NCI-H128 (cell line): ENCODE measurements at regions not wholly inside any gene's neighbourhood (a gene's known extent, or its start where the extent isn't known, plus 50 kb on each side); places are given as distances from the start of the nearest gene placed in this dataset.
"Not testable (repeated sequence)": the region's sequence is repeated elsewhere in the genome, so short reads cannot be mapped to it uniquely, and the experiment has no call there.

Experiments
- DNase-seq: peaks from one replicate; lab custom pipeline; 2025; ENCODE audit not compliant: unreplicated experiment; lab: John Stamatoyannopoulos, UW

DNA sequence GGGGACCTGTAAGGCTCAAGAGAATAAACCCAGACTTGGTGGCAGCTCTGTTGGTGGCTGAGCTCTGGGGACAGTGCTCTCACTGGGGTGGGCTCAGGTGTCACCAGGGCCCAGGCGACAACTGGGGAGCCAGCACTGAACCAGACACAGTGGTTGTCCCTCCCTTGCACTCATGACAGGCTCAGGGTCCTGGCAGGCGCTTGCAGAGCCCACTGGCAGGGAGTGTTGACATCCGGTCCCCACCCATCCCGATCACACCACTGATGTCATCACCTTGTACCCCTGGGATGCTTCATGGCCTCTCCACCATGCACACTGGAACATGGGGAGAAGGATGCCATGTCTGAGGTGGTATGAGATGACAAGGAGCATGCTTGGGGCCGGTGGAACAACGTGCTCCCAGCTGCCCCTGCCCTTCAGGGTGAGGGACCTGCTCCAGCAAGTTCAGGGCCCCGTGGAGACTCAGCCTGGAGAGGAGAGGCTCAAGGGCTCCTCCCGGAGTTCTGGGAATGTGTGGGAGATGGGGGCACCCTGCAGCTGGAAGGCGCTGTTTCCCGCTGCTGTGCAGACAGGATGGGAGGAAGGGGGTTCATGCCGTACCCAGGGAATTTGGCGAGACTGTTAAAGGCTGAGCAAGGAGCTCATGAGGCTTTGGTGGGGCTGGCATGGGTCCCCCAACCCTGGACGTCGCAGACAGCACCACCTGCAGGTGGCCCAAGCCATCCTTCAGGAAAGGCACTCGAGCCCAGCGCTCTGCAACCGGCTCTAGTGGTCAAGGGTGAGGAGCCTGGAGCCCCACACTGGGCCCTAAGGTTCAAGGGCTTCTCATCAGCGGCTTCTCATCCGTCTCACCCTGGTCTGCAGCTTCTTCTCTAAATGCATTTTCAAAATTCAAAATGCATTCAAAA lies 141.1 kb upstream of the ZNF469 start:
- DNase-seq = not testable (repeated sequence)

DNA sequence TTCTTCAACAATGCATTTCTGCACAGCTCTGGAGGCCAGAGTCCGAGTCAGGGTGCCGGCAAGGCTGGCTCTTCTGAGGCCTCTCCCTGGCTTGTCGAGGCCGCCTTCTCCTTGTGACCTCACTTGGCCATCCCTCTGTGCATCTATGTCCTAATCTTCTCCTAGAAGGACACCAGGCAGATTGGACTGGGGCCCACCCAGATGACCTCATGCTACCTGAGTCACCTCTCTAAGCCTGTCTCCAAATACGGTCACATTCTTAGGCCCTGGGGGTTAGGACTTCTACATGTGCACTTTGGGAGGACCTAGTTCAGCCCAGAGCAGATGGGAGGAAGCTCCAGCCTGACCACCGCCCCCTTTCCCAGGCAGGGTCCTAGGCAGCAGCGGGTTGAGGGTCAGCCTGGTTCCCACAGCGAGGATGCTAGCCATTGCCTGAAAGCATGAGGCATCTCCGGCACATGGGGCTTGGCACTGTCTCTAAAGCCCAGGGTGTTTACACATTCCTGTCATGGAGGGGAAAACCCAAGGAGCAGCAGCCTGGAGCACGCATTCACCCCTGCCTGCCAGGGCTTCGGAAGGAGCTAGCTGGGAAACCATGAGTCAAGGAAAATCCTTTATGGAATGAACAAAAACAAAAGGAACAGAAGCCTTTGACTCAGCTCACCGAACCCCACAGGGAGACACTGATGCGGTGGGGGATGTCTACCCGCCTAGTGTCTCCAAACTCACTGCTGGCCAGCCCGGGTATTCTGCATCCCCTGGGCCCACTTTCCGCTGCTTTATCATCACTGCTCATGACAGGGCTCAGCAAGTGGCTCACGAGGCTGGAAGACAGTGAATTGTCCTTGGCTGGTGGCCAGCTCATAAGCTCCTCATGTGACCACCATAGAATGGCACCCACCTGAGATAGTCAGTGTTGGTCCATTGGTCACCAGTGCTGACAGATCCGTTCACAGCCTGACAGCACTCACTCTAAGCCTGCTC lies 140.2 kb upstream of the ZNF469 start:
- not testable (repeated sequence) for DNase-seq

DNA sequence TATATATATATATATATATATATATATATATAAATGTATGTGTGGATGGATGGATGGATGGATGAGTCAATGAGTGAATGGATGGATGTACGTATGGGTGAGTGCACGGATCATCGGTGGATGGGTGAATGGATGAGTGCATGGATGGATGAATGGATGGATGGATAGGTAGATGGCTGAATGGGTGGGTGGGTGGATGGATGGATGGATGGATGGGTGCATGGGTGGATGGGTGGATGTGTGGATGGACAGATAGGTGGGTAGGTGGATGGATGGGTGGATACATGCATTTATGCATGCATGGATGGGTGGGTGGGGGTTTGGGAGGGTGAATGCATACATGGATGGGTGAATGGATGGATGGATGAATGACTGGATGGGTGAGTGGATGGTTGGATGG lies 138.8 kb upstream of the ZNF469 start:
- not testable (repeated sequence) for DNase-seq

DNA sequence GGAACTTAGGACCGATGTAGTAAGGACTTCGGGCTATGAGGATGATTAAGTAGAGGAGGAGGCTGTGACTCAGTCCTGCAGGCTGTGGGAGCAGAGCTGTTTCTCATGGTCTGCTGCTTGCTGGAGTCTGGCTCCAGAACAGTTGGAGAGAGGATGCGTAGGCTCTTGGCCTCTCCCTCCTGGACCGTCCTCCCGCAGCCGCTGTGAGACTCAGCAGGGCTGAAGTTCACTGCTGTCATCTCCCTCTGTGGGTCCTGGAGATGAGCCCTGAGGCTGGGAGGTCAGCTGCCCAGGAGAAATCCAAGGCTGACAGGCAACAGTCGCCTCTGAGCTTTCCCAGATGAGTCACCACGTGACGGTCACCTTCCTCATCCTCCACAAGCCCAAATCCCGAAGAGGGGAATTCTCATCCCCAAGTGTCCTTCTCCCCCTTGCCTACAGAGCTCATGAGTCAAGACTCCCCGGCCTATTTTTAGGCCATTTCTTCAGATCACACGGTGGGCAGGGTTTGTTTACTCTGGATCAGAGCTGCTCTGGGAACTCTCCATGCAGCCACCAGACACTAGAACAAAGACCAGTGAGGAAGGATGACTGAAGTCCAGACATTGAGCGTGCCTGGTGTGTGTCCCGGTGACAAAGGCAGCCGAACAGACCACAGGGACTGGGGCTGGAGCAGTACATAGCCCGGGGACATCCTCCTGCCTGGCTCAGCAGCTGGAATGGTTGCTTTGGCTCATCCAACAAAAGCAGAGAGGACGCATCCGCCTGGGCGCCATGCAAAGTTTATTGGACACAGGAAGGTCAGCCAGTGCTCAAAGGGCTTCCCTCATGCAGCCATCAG lies 137.3 kb upstream of the ZNF469 start:
- DNase-seq = not testable (repeated sequence)

DNA sequence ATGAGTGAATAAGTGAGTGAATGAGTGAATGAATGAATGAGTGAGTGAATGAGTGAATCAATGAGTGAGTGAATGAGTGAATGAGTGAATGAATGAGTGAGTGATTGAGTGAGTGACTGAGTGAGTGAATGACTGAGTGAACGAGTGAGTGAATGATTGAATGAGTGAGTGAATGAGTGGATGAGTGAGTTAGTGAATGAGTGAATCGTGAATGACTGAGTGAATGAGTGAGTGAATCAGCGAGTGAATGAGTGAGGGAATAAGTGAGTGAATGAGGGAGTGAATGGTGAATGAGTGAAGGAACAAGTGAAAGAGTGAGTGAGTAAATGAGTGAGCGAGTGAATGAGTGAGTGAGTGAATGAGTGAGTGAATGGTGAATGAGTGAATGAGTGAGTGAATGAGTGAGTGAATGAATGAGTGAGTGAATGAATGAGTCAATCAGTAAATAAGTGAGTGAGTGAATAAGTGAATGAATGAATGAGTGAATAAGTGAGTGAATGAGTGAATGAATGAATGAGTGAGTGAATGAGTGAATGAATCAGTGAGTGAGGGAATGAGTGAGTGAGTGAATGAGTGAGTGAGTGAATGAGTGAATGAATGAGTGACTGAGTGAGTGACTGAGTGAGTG lies 135.7 kb upstream of the ZNF469 start:
- not testable (repeated sequence) for DNase-seq

DNA sequence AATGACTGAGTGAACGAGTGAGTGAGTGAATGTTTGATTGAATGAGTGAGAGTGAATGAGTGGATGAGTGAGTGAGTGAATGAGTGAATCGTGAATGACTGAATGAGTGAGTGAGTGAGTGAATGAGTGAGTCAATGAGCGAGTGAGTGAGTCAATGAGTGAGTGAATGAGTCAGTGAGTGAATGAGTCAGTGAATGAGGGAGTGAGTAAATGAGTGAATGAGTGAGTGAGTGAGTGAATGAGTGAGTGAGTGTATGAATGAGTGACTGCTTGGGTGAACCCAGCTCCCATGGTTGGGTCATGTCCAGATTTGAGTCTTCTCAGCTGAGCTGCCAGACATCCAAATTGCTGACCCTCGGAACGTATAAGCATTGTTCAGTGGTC lies 135.2 kb upstream of the ZNF469 start:
- not testable (repeated sequence) for DNase-seq

DNA sequence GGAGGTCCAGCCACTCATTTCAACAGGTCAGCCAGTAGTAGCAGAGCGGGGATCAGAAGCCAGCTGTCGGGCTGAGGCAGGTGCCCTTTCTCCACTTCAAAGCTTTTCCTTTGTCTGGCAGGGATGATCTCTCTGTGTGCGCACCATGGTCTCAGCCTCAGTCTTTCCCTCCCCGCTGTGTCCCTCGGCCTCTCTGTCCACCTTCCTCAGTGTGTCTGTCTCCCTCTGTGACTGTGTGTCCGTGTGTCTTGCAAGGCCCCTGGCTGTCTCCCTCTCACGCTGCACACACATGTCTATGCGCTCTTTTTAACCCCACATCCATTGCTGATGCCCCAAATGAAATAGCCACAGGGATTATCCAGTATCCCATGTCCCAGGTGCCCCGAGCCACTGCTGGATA lies 134.0 kb upstream of the ZNF469 start:
- DNase-seq = not testable (repeated sequence)

DNA sequence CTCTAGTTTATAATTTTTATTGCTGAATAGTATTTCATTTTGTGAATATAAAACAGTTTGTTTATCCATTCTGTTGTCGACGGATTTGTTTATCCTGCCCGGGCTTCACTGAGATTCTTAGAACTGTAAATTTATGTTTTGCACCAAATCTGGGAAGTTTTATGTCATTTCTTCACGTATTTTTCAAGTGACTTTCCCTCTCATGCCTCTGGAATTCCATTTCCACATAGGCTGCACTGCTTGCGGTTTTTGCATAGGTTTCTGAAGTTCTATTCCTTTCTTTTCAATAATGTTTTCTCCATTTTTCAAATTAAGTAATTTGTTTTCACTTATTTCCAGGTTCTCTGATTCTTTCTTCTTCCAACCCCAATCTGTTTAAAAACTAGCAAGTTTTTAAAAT lies 132.4 kb upstream of the ZNF469 start:
- DNase-seq = not testable (repeated sequence)

DNA sequence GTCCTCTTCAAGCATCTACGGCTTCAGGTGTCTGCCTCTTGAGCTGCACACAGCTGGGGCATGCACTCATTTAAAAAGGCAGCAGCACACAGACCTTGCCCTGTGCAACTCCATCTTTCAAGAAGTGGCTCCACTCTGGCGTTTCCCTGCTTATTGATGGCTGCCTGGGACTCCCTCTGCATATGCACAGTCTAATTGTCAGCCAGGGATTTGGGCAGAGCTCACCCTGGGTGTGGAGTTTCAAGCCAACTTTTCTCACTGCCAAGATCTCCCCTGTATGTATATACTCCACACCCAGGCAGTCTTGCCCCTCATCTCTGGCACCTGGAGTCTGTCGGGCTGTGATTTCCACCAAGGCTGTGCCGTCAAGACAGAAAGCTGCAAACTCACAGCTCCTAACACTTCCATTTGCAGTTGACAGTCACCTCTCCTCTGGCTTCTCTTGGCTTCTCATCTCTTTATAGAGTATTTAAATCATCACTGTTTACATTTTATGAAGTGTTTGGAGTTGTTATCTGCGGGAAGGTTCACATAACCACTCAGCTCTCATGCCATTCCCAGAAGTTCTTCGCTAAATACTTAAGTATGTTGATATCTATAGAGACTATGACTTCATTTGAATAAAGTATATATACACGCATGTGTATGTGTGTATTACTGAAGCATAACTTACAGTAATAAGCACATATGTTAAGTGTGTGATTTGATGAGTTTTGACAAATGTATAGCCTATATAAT lies 130.5 kb upstream of the ZNF469 start:
- not testable (repeated sequence) for DNase-seq

DNA sequence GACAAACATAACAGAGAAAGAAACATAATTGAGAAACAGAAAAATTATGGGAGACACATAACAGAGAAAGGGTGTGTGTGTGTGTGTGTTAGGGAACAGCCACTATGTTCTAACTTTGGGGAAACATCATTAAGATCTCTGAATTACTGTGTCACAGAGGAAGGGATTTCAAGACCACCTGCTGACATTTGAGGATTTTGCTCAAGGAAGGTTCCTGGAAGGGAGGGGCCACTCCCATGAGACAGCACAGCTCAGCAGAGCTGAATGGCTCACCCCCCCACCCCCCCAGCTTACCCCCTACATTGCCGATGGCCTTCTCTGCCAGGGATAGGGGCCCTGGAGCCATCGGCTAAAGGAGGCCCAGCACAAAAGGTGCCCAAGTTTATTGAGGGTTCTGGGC lies 124.6 kb upstream of the ZNF469 start:
- not testable (repeated sequence) for DNase-seq

DNA sequence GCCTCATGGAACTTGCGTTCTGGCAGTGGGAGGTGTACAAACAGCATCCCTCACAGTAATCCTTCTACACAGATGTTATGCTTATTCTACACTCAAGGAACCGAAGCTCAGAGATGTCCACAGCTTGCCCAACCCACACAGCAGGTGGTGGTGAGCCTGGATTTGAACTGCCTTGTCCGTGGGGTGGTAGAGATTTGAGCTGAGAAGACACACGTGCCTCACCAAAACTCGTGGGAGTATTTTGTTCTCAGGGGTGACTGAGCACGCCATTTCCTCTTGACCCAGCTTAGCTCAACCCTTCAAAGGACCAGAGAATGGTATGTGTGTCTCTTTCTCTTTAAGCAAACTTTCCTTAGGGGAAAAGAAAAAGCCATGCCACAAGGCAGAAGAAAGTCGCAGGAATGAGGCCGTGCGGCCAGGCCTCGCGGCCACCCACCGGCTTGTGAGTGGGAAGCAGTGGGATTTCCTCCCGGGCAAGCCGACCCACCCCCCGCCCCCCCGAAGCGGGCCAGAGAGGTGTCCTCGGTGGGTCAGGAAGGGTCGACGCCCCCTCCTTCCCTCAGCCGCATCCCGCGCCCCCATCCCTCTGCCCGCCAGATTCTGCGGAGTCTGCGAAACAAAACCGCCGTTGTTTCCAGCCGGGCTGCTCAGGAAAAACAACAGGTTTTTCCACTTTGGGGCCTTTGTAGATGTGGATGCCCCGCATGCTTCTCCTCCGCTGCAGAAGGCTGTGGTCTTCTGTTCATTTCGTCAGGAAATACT lies 123.8 kb upstream of the ZNF469 start:
- DNase-seq = not testable (repeated sequence)

DNA sequence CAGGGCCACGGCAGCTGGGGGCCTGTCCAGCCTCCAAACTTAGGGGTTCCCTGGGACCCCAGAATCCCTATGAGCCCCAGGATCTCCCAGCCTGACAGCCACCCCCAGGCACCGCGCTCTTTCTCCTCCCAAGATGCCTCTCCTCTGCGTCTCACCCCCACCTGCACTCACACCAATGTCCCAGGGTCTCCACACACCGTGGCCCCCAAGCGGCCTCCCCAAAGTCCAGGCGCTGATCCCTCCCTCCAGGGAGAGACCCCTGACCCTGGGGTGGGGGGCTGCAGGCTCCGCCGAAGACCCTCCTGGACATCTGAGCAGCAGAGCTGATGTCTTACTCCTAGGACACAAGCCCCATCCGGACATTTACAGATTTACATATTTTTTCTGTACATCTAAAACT lies 123.2 kb upstream of the ZNF469 start:
- DNase-seq = not testable (repeated sequence)

DNA sequence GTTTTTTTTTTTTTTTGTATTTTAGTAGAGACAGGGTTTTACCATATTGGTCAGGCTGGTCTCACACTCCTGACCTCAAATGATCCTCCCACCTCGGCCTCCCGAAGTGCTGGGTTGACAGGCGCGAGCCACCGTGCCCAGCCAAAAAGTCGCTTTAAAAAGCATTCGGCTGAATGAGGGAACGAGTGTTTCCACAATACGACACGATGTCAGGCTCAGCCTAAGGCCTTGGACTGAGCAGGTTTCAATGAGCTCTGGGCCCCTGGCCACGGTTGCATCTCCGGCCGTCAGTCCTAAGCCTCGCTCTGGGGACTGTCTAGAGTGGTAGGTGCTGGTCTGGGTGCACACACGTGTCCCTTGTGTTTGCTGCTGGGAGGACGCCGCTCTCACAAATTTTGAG lies 122.6 kb upstream of the ZNF469 start:
- DNase-seq = not testable (repeated sequence)

DNA sequence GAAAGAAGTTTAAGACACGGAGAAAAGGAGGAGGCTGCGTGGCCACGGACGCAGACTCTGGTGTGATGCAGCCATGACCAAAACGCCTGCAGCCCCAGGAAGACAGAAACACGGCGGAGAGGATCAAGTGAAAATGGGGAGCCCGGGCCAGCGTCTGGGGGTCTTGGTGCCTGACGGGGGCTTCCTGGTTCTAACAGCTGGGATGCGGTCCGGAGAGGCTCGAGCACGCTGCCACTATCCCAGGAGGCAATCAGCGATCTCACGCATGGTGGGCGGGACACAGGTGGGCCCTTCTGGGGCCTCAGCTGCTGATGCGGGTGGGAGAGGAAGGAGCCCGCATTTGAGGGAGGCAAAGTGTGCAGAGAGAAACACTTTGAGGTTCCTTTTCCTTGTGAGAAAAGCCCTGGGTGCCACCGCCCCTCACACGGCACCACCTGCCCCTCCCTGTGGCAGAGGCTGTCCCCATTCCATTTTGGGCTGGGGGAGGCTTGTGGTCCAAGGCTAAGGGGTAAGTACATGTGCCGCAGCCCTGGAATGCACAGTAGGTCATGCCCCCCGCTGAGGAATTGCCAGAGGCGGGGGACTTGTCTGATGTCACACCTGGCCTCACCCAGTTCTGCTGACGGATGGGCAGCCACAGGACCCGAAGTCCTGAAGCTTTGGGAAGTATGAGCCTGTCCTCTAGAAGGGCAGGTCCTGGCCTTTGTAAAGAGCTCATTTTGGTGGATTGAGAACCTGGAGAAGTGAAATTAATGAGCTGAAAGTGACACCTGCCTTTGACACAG lies 121.7 kb upstream of the ZNF469 start:
- not testable (repeated sequence) for DNase-seq

DNA sequence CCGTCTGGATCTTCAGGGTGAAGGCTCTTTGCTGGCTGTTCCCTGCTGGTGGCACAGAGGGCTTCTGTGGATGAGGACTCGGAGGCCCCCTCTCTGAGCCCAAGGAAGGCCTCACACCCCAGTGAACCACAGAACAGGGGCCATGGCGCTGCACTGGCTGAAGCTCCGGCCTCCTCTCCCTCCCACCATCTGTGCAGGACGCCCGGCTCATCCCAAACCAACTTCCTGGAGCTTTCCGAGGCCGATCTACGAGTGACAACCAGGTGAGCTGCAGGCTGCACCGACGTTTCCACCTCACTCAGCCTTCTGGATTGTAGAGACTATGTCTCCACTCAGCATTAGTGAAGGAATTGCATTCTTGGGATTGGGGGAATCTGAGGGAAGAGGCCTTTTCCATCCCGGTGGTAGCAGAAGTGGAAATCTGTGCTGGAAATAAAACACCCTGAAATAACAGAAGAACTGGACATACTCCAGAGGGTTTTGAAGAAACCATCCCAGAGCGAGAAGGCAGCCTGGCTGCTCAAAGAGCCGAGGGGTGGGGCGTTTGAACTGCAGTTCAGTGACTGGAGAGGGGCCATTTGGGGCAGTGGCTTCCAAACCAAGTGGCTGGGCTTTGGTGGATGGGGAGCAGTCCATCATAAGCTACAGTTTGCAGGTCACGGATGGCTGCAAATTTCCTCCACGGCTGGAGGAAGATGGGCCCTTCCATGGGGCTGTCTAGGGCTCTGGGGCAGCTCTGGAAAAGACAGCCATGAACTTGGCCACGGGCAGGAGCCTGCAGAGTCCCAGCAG lies 120.7 kb upstream of the ZNF469 start:
- not testable (repeated sequence) for DNase-seq

DNA sequence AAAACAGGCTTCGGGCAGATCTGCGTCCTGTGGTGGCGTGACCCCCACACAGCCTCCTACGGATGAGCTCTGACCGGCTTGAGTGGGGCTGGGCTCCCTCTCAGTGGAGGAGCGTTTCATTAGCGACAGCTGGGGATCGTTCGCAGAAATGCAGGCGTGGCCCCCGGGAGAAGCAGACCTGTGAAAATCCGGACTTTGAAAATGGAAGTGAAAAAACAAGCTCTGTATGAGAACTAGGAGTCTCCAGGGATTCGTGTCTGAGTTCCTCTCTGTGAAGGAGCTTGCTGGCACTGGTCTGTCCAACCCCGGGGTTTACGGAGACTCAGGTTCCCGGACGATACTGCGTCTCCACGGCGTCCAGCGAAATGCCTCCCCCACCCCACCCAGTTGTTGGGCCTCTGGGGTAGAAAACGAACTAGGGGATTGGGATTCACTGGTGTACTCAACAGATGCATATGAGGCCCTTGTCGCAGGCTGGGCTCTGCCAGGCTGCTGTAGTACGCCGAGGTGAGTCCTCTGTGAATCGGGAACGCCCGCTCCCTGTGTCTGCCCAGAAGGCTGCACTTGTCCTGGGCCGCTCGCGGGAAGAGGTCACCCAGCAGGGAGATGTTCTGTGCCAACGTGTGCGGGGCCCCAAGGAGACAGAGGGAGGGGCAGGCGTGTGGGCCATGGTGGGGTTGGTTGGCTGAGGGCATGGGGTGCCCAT lies 119.7 kb upstream of the ZNF469 start:
- DNase-seq = not testable (repeated sequence)
